ENCODE measurements at regions not wholly inside any gene's neighbourhood (a gene's known extent, or its start where the extent isn't known, plus 50 kb on each side); places are given as distances from the start of the nearest gene placed in this dataset.

DNA sequence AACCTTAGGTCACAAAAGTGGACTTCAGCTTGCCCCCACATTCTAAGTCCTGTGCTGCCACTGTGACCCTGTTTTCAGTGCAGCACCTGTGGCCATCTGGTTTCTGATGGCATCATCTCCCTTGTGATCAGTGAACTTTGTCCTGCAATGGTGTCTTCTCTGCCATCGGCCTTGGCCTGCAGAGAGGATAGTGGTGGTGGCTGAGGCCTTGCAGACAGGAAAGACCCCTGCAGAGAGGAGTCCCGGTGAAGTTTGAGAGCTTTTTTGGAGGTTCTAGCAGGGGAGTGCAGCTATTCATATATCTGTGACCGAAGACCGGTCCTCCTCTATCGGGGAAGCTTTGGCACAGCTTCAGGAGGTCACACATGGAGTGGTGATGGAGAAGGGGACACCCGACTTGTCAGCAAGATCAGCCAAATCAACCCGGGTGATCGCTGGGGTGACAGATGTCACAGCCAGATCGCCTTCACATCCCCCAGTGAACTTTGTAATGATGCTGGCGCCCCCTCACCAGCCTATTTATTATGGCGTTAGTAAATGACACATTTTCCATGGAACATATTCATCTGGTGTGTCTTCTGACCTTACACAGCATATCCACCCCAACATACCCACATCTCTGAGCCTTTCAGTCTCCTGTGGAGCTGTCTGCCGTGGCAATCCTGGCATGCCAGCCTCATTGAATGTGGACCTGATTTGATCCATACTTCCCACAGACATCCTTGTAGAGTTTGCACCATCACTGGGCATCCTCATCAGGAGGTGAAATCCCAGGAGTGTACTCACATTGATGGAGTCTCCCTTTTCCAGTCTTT is 136.1 kb downstream of the PAPOLA start:
- no peak for DNase-seq

DNA sequence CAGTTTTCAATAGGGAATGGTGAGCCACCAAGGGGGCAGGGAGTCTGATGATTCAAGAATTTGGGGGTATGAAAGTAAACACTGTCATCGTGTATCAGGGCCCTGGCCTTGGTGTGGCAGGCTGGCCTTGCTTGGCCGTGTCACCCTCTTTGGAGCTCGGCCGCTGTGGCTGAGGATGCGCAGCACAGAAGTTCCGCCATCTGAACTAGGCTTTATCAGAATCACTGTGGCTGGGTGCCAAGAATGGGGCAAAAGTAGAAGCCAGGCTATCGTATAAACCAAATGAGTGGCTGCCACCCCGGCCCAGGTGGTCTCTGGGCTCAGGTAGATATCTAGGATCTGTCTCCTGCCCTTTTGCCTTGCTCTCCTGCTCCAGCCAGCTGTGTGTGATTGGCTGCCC is 137.4 kb downstream of the PAPOLA start:
- DNase-seq, result no peak

DNA sequence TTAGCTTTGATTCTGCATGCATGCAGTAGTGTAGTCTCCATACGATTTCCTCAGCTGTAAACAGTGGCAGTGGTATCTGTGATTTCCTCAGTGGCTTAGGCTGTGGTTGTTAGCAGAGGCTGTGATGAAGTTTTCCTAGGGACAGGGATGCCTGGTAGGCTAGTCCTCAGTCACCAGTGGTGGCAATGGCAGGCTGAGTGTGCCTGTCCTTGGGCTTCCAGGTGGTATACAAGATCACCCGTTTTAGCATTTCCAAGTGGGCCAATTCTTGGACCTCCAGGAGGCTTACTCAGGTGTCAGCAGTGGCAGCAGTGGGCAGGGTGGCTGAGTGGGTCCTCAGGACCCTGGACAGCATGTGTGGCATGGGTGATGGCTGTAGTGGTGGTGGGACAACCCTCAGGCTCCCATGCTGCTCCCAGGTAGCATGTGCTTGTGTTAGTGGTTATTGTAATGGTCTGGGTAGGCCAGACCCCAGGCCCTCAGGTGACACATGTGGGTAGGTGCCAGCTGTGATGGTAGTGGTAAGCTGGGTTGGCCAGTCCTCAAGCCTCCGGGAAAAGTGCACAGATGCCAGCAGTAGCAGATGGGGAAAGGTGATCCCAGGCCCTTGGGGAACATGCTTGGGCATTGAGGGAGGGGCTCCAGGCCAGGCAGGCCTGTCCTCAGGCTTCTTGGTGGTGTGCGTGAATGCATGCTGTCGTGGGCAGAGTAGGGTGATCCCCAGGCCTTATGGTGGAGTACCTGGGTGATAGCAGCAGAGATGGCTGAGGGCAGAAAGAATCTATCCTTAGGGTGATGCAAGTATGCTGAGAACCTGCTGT is 146.5 kb downstream of the PAPOLA start:
- no peak for DNase-seq

DNA sequence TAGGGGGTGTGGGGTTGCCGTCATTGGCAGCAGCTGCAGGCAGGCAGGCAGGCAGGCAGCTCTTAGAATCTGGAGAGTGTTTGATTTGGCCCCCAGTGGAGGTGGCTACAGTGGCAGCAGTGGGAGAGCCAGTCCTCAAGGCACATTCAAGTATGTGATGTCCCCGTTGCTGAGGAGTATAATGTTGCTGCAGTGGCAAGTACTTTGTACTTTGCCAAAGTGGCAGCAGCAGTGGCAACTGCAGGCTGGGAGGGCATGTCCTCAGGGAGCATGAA is 147.1 kb downstream of the PAPOLA start:
- no peak for DNase-seq

GRCh38 chr14:96653597-96653996 is 143.6 kb upstream of the VRK1 start:
- no peak for DNase-seq

DNA sequence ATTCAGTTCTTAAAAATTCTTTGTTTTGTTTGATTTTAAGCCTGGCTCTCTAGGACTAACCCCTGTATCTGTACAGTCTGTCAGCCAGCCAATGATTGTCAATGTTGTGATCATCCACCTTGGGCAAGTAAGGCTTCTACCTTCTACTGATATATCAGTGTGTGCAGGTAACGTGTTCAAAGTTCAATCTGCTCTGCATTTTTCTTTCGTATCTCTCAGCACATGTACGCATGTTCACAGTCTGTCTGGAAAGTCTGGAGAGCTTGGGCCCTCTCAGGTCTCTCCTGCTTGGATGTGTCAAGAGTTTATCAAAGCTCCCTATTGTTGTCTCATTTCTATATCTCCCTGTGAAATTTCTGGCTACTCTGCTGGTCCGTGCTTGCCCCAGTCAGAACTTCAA is 138.6 kb upstream of the VRK1 start:
- no peak for DNase-seq

GRCh38 chr14:96660123-96660522 is 137.1 kb upstream of the VRK1 start:
- no peak for DNase-seq

DNA sequence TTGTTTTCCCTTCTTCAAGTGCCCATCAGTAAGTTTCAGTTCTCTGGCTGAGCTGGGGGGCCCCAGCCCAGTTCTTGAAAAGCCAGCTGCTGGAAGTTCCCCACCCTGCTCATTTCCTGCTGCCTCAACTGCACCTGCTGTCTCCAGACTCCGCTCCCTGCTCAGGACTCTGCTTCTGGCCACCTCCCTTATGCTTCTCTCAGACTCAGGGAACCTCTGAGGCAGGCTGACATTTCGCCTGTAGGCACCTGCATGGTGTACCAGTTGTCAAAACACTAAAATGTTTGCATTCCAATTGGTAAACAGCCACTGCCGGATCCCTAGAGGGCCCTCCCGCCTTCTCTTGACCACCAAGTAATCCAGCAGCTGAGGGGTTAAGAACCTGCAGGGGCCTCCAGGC is 136.5 kb upstream of the VRK1 start:
- DNase-seq, result no peak

DNA sequence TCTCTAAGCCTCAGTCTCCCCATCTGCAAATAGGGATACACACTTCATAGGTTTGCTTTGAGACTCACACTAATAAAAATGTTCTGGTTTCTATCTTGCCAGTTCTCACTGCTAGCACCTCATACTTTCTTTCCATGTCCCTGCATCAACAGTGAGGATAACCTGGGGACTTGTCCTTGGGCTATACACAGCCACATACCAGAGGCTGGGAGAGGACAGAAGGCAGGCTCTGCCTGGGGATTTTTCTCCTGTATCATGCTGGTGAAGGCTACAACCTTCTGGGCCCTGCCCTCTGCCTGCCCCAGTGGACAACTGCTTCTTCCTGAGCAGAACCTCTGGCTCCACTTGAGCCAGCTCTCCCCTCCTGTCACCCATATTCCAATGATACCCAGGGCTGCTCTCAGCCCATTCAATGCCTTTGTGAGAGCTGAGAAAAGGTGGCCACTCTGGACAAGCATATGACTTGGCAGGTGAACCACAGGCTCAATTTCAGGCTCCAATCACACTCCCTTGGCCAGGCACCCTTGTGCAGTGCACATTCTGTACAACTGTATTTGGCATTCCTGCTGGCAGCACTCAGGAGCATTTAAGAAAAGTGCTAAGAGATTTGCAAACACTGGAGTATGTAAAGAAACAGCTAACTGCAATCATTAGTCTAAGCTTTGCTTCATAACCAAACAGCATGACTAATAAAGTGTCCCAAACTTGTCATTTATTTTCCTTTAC is 135.8 kb upstream of the VRK1 start:
- no peak for DNase-seq

- no peak for DNase-seq
Observed at GRCh38 chr14:96662116-96662970, 134.8 kb upstream of the VRK1 start.

GRCh38 chr14:96663076-96663475 is 134.1 kb upstream of the VRK1 start:
- no peak for DNase-seq

DNA sequence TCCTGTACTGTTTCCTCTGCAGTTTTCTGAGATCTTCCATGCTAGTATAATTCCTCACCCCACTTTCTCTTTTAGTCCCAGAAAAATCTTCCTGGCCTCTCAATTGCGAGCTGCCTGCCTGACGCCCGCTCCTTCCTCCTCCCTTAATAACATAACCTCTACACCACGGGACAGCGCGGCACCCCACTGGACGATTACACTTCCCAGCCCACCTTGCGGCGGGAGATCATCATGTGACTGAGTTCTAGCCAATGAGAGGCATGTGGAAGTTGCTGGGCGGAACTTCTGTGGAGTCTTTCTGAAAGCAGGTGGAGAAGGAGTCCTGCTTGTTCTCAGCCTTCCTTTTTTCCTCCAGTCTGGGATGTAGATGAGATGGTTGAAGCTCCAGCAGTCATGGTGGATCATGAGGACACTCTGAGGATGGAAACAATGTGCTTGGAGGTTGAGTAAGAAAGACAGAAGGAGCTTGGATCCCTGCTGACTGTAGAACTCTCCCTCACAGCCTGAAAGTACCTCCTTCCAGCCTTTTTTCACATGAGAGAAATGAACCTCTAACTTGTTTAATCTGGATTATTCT is 133.6 kb upstream of the VRK1 start:
- DNase-seq, result no peak

DNA sequence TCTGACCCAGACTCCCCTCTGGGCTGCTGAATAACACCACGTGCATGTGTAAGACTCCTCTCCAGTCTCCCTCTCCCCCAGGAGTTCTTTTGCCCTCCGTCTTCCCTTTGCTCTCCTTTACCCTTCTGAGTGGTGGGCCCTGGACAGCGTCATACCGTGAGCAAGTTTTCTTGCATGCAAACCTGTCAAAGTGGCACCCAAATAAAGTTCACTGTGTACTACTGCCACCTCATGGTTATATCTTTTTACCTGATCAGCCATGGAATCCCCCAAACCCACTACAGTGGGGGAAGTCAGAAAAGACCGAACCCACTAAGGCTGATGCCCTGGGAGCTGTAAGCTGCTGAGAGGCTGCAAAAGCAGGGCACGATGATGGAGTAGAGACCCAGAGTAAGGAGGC is 131.1 kb upstream of the VRK1 start:
- no peak for DNase-seq

DNA sequence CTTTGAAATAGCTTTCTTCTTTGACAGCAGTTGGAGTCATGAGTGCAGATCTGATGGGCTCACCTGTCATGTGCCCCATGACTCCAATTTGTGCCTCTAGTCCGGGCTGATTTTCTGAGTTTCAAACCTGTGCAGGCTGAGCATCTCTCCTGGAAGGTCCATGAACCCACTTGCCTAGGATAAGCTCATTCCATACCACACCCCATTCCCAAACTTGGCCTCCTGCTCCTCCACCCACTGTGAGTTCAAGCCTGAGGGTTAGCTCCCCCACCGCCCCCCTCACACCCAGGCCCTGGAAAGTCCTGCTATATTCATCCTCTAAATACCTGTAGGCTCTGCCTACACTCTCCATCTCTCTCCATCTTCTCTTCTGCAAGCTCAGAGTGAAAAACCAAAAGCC is 126.8 kb upstream of the VRK1 start:
- DNase-seq, result no peak

- DNase-seq, result no peak
Observed at GRCh38 chr14:96671218-96671617, 126.0 kb upstream of the VRK1 start.

- DNase-seq, result no peak
Observed at GRCh38 chr14:96673706-96674105, 123.5 kb upstream of the VRK1 start.

DNA sequence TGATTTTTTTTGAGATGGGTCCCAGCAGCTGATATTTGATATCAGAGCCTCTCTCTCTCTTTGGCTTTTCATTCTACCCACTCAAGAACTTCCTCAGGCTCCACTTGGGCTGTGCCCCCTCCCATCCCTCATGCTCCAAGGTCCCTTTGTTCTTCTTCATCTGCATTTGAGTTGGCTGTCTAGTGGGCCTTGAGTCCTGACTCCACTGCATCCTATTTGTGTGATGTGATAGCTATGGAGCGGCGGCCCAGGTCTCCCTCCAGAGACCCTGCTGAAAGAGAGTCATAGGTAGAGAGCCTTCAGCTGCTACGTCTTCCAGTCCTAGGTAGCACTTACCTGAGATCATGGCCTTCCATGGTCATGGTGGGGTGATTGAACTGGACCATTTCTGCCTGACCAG is 123.1 kb upstream of the VRK1 start:
- no peak for DNase-seq

GRCh38 chr14:96676166-96676565 is 121.0 kb upstream of the VRK1 start:
- DNase-seq, result no peak

DNA sequence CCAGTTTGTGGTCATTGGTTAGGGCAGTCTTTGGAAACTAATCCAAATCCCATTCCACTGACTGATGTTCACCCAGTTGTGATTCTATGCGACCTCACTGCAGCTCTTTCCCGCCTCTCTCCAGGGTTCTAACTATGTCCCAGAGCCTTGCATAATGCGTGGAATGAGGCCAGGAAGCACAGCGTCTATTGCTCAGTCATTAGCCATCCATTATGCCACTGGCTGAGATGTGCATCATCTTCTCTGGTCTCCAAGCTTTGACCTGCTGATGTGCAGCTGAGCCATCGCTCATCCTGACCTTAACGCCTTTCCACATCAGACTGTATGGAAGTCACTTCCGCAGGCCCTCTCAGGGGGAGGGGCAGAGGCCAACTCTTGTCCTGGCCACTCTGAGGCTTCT is 115.4 kb upstream of the VRK1 start:
- DNase-seq, result no peak

DNA sequence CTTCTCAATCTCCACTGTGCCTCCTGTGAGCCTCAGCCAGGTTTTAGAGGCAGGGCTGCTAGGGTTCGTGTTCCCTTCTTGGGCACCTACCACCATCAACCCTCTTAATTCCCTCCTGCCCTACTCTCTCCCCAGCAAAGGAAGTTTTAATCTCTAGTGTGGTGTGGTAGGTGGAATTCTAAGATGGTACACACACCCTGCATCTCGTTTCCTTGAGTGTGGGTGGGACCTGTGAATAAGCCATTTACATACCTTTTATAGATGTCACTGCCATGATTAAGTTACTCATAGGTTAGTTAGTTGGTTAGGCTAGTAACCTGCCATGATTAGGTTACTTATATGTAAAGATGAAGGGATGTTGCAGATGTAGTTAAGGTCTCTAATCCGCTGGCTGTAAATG is 114.8 kb upstream of the VRK1 start:
- no peak for DNase-seq

DNA sequence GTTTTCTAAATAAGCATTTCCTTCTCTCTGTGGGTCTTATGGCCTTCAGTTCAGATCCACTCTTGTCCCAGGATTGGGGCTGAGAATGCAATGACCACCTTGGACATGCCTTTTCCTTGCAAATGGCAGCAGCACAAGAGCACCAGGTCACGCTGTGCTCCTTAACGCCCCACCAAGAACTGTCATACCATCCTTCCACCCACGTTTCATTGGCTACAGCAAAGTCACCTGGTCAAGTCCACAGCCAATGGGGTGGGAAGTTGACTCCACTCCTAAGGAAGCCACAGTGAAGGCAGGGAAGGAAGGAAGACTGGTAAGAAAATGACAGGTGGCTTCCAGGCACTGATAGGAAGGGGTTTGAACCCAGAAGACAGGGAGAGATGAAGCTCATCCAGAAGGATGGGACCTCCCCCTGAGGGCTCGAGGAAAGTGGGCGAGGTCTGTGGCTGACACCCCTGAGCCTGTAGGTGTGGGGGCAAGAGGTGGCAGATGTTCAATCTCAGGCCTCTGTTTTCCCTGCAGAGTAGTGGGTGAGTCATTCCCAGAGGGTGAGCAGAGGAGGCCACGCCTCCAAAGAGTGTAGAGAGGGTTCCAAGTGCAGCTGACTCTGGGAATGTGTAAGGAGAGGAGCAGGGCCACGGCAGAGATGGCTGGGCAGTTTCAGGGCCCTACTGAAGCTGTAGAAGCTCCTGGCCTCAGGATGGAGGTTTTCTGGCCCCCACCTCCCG is 113.5 kb upstream of the VRK1 start:
- no peak for DNase-seq

- no peak for DNase-seq
Observed at GRCh38 chr14:96686126-96686525, 111.1 kb upstream of the VRK1 start.
